ENCODE measurements at regions not wholly inside any gene's neighbourhood (a gene's known extent, or its start where the extent isn't known, plus 50 kb on each side); places are given as distances from the start of the nearest gene placed in this dataset.
"Not testable (repeated sequence)": the region's sequence is repeated elsewhere in the genome, so short reads cannot be mapped to it uniquely, and the experiment has no call there.

GRCh38 chr4:100644150-100644549 lies 126.3 kb upstream of the EMCN start:
- no peak for DNase-seq (ENCODE audit: low read depth in 2 of 2)

GRCh38 chr4:100641336-100641735 lies 123.5 kb upstream of the EMCN start:
- DNase-seq (ENCODE audit: low read depth in 2 of 2) = no peak

GRCh38 chr4:100635899-100636298 lies 118.1 kb upstream of the EMCN start:
- DNase-seq (ENCODE audit: low read depth in 2 of 2) = no peak

- no peak for DNase-seq (ENCODE audit: low read depth in 2 of 2)
Observed at GRCh38 chr4:100633269-100633668, 115.4 kb upstream of the EMCN start.

GRCh38 chr4:100632163-100632562 lies 114.3 kb upstream of the EMCN start:
- no peak for DNase-seq (ENCODE audit: low read depth in 2 of 2)

GRCh38 chr4:100631281-100631968 lies 113.6 kb upstream of the EMCN start:
- no peak for DNase-seq (ENCODE audit: low read depth in 2 of 2)

GRCh38 chr4:100630341-100630740 lies 112.5 kb upstream of the EMCN start:
- DNase-seq (ENCODE audit: low read depth in 2 of 2) = no peak

GRCh38 chr4:100609810-100610209 lies 92.0 kb upstream of the EMCN start:
- no peak for DNase-seq (ENCODE audit: low read depth in 2 of 2)

- not testable (repeated sequence) for DNase-seq (ENCODE audit: low read depth in 2 of 2)
Observed at GRCh38 chr4:100608651-100609050, 90.8 kb upstream of the EMCN start.

GRCh38 chr4:100605144-100605543 lies 87.3 kb upstream of the EMCN start:
- no peak for DNase-seq (ENCODE audit: low read depth in 2 of 2)

GRCh38 chr4:100593935-100594334 lies 76.1 kb upstream of the EMCN start:
- peak in 1 of 2 donors; percentile 0 for DNase-seq (ENCODE audit: low read depth in 2 of 2)

GRCh38 chr4:100591161-100591876 lies 73.5 kb upstream of the EMCN start:
- DNase-seq (ENCODE audit: low read depth in 2 of 2) = no peak

GRCh38 chr4:100590325-100590724 lies 72.5 kb upstream of the EMCN start:
- DNase-seq (ENCODE audit: low read depth in 2 of 2) = no peak

- DNase-seq (ENCODE audit: low read depth in 2 of 2) = no peak
Observed at GRCh38 chr4:100588076-100588475, 70.3 kb upstream of the EMCN start.

- DNase-seq (ENCODE audit: low read depth in 2 of 2) = no peak
Observed at GRCh38 chr4:100582146-100582545, 64.3 kb upstream of the EMCN start.

GRCh38 chr4:100581337-100581736 lies 63.5 kb upstream of the EMCN start:
- DNase-seq (ENCODE audit: low read depth in 2 of 2) = no peak

- DNase-seq (ENCODE audit: low read depth in 2 of 2) = no peak
Observed at GRCh38 chr4:100576570-100576969, 58.7 kb upstream of the EMCN start.

- DNase-seq (ENCODE audit: low read depth in 2 of 2) = no peak
Observed at GRCh38 chr4:100574607-100575006, 56.8 kb upstream of the EMCN start.

- no peak for DNase-seq (ENCODE audit: low read depth in 2 of 2)
Observed at GRCh38 chr4:100569196-100569595, 51.4 kb upstream of the EMCN start.

Data from activated CD8-positive, alpha-beta memory T cell treated with anti-CD3 and anti-CD28 coated beads for 4 hours (primary cell).